SK-MEL-5 (cell line): ENCODE measurements at regions not wholly inside any gene's neighbourhood (a gene's known extent, or its start where the extent isn't known, plus 50 kb on each side); places are given as distances from the start of the nearest gene placed in this dataset.
"Not testable (repeated sequence)": the region's sequence is repeated elsewhere in the genome, so short reads cannot be mapped to it uniquely, and the experiment has no call there.

Experiments used
- DNase-seq: peaks from one replicate; pipeline ENCODE4 v3.0.0-alpha.2; 2016; ENCODE audit warnings: low read depth, low spot score
- in situ Hi-C: cut with HindIII; loops from 2 replicates; pipeline ENCODE4 v1.10.0; 2016; ENCODE audit warnings: low sequenced_read_pairs, high pct_unique_total_duplicates, low pct_unique_long_range_greater_than_20kb

- in situ Hi-C loops: no loop called here
- DNase-seq: no peak
Measured at GRCh38 chr4:64068096-64068495, 341.2 kb downstream of the TECRL start.

GRCh38 chr4:64062991-64063390 is 346.3 kb downstream of the TECRL start:
- in situ Hi-C loops: no loop called here
- no peak for DNase-seq

- DNase-seq, in situ Hi-C loops: not testable (repeated sequence)
Measured at GRCh38 chr4:64037033-64037432, 372.2 kb downstream of the TECRL start.

DNA sequence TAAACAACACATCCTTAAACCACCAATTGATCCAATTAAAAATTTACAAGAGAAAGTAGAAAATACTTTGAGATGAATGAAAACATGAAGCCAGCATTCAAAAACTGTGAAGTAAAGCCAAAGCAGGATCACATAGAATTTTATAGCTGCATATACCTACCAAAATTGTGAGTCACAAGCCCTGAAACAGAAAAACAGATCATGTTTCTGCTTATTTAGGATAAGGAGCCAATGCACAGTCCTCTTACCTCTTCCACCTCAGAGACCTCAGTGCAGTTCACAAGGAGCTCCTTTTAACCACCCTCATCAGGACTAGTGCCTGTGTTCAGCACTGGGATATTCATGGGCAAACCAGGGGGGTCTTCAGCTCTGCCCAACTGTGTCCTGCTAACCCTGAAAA is 386.7 kb downstream of the TECRL start:
- in situ Hi-C loops: no loop called here
- no peak for DNase-seq

GRCh38 chr4:64016893-64017292 is 392.4 kb downstream of the TECRL start:
- DNase-seq: no peak
- in situ Hi-C loops: no loop called here

DNA sequence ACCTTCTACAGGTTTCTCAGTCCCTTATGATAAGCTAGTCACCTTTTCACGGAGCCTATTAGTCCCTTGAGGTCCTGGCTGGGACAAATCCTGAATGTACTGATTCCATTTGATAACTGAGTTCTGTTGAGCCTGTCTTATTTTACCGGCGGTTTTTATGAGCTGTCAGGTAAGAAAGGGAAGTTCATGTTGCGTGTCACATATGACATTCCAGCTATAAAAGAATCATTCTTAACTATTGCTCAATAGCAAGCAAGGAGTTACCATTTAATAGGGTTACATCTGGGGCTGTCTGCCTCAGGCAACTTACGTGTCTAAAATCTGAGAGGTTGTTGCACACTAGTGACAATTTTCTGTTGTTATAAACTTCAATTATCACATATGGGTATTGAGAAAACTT is 394.6 kb downstream of the TECRL start:
- DNase-seq: no peak
- in situ Hi-C loops: no loop called here

GRCh38 chr4:64001229-64001898 is 407.9 kb downstream of the TECRL start:
- in situ Hi-C loops: no loop called here
- no peak for DNase-seq

GRCh38 chr4:64000241-64000640 is 409.0 kb downstream of the TECRL start:
- in situ Hi-C loops: no loop called here

GRCh38 chr4:63986253-63986652 is 423.0 kb downstream of the TECRL start:
- in situ Hi-C loops: no loop called here

More at GRCh38 chr4:64000241-64000640, 409.0 kb downstream of the TECRL start:
- no peak for DNase-seq

GRCh38 chr4:63983224-63983623 is 426.0 kb downstream of the TECRL start:
- in situ Hi-C loops: no loop called here
- DNase-seq: no peak

More at GRCh38 chr4:63986253-63986652, 423.0 kb downstream of the TECRL start:
- no peak for DNase-seq

- DNase-seq: no peak
- in situ Hi-C loops: no loop called here
Measured at GRCh38 chr4:63965875-63966274, 443.4 kb downstream of the TECRL start.

DNA sequence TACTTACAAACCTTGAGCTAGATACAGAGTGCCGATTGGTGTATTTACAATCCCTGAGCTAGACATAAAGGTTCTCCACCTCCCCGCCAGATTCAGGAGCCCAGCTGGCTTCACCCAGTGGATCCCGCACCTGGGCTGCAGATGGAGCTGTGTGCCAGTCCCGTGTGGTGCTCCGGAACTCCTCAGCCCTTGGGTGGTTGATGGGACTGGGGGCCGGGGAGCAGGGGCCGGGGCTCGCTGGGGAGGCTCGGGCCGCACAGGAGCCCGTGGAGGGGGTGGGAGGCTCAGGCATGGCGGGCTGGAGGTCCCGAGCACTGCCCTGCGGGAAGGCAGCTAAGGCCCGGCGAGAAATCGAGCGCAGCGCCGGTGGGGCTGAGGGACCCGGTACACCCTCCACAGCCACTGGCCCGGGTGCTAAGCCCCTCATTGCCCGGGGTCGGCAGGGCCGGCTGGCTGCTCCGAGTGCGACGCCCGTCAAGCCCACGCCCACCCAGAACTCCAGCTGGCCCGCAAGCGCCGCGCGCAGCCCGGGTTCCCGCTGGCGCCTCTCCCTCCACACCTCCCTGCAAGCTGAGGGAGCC is 466.5 kb downstream of the TECRL start:
- DNase-seq, in situ Hi-C loops: not testable (repeated sequence)

DNA sequence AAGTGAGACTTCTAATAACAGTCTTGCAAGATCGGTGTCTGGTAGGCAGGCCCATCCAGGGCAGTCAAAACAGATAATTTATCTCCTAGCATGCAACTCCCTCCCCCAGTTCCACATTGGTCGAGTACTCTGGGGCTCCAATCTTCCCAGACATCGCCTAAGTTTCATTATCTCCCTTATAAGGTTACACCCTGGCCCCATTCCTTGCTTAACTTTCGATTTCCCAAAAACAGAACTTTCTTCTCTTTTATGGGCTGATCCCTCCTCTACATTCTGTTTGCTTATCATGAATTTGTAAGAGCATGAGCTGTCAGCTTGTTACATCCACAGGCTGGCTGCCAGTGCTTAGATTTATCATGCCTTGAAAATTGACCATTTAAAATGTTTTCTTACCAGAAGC is 471.3 kb downstream of the TECRL start:
- in situ Hi-C loops: no loop called here
- no peak for DNase-seq

GRCh38 chr4:63922146-63922545 is 487.1 kb downstream of the TECRL start:
- DNase-seq: no peak
- in situ Hi-C loops: no loop called here

DNA sequence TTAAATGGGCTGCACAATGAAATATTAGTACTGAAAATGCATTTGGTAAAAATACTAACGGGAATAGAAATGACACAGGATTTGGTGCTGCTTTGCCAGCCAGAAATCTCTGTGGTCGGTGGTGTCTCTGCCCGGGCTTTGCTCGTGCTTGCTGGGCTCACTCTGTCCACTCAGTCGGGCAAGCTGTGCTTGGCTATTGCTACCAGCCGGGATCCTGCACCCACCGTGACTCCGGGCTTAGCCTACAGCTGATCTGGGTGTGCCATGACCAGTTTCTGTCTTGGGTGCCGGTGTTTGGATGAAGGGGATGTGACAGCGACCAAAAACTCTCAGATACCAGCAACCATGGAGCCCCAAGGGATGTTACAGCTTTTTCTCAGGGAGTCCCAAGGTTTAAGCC is 487.7 kb downstream of the TECRL start:
- no peak for DNase-seq

GRCh38 chr4:63919636-63920365 is 489.4 kb downstream of the TECRL start:
- in situ Hi-C loops: no loop called here
- no peak for DNase-seq

More for the DNA sequence above, 487.7 kb downstream of the TECRL start:
- in situ Hi-C loops: no loop called here

GRCh38 chr4:63906660-63907183 is 502.5 kb downstream of the TECRL start:
- in situ Hi-C loops: no loop called here
- no peak for DNase-seq

GRCh38 chr4:63904201-63904600 is 505.0 kb downstream of the TECRL start:
- in situ Hi-C loops: no loop called here
- no peak for DNase-seq

DNA sequence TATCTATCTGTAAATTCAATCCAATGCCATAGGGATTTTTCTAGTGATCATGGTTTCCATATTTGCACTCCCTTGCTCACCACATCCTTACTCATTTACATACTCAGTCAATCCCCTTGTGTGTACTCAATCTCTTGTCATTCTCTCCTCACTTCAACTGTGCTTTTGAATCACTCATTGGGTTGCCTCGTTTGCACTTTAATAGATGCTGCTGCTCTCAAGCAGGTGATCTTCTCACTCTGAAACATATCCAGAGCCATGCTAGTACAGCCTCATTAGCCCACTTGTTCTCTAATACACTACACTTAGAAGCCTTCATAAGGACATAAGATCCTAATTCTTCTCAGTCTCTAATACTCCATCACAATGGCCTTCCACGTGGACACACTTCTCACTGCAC is 507.9 kb downstream of the TECRL start:
- no peak for DNase-seq
- in situ Hi-C loops: no loop called here
